Stimulated activated CD8-positive, alpha-beta memory T cell treated with anti-CD3 and anti-CD28 coated beads, Interleukin-2, amount 100 ng/mL, for 48 hours (primary cell): ENCODE measurements at regions not wholly inside any gene's neighbourhood (a gene's known extent, or its start where the extent isn't known, plus 50 kb on each side); places are given as distances from the start of the nearest gene placed in this dataset.

Experiments
- DNase-seq, 2 donors: peaks; one replicate each; pipeline ENCODE4 v3.0.0-alpha.2; 2020; ENCODE audit warnings: low read depth in 2 of 2

GRCh38 chr3:127399154-127399553 lies 111.3 kb upstream of the PRR20G start:
- DNase-seq, result no peak

GRCh38 chr3:127396473-127396872 lies 108.6 kb upstream of the PRR20G start:
- no peak for DNase-seq

DNA sequence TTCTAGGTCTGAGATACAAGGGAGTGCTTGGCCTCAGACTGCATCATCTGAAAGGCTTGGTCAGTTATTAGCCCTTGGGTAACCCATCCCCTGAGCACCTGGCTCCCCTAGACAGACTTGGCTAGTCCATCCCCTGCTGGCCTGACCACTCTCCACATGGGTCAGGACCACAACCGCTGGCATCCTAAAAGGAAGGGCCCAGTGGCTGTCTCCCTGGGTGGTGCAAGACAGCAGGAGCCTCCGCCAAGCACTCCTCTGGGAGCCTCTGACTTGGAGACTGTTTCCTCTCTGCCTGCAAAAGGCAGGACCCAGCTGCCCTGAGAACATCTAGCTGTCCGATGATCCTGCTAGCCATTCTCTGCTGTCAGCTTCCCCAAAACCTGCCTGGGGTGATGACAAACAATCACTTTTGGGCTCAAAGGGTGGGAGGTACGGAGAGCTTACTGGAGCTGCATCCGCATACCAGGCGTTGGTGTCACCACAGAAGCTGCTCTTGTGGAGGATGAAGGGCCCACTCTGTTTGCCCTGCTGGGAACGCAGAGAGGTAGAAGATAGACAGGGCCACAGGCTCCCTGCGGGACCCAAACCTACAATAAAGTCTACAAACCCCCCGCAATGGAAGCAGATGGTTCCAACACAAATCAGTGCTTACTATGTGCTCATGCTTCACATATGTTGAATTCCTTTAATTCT lies 108.0 kb upstream of the PRR20G start:
- no peak for DNase-seq

GRCh38 chr3:127394984-127395662 lies 107.3 kb upstream of the PRR20G start:
- DNase-seq, result no peak

DNA sequence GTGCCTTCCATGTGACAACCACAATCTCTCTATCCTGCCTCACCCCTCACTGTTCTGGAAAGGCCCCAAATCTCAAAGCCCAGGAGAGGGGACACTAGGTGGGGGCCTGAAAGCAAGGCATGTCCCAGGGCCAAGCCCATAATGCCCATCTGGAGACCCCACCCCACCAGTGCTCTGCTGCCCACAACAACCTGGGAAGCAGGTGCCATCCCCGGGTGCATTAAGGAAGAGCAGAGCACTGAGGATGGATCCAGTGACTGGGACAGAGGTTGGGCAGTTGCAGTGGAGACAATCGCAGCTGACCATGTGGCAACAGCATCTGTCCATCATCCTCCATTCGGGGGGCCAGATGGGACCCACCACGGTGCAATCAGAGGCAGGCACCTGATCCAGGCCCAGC lies 106.2 kb upstream of the PRR20G start:
- DNase-seq, result no peak

DNA sequence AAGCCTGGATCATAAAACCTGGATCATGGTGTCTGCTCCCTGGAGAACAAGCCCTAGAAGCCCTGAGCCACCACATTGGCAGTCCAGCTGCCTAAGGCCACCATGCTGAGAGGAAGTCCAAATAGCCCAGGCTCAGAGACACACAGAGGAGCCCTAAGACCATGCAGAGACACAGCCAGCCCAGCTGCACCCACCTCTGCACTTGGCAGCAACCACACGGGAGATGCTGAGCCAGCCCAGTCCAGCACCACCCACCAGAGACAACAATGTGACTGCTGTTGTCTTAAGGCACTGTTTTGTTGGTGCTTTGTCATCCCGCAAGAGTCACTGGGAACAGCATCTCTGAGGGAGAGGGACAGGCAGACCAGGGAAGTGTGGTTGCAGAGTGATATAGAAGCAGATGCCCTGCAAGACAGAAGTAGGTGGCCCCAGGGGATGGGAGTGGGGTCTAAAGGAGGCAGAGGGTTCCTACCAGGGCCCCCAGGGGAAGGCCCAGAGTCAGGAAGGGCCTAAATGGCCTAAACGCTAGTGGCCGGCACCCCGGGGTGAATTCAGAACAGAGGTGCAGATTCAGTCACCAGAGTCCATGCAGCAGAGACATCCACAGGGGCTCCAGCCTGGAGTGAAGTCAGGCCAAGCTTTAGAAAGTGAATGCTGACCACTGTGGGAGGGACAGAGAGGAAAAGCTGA lies 105.4 kb upstream of the PRR20G start:
- DNase-seq, result no peak

DNA sequence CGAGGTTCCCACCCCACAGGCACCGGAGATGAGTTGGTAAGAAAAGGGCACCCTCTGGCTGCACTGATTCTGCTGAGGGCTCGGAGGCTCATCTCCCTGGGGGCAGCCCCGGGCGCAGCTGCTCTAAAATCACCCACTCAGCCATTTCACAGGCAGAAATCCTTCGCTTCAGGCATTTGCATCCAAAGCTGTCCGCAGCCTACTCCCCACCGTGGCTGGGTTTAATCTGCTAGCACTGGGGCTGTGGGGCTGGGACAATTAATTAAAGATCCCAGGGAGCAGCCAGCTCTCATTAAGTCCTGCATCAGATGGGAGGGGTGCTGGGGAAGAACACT lies 104.3 kb upstream of the PRR20G start:
- DNase-seq, result no peak

DNA sequence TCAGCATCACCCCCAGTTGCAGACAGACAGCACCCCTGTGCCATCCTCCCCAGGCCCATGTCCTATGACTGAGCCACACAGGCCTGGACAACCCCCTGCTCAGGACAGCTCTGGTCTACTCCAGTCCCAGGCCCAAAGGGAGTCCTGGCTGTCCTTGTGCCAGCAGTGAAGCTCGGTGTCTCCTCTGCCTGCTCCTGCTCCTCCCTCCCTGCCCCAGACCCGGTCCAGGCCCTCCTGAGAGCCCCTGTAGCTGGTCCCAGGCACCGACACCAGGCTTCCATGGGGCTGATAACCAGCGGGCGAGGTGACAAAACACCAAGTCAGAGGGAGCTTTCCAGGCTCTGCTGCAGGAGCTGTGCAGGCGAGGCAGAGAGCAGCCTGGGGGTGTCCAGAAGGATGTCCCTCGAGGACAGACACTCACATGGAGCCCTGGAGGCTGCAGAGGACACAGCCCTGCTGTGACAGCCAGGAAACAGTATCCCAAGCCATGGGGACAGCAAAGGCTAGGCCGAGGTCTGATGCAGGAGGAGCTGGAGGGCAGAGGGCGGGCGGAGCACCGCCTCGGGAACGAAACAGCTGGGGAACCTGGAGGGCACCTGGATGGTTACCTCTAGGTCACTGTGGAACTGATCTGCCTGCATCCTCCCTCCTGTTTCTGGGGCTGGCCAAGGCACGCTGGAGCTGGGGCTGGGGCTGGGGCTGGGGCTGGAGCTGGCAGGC lies 103.8 kb upstream of the PRR20G start:
- DNase-seq, result no peak

DNA sequence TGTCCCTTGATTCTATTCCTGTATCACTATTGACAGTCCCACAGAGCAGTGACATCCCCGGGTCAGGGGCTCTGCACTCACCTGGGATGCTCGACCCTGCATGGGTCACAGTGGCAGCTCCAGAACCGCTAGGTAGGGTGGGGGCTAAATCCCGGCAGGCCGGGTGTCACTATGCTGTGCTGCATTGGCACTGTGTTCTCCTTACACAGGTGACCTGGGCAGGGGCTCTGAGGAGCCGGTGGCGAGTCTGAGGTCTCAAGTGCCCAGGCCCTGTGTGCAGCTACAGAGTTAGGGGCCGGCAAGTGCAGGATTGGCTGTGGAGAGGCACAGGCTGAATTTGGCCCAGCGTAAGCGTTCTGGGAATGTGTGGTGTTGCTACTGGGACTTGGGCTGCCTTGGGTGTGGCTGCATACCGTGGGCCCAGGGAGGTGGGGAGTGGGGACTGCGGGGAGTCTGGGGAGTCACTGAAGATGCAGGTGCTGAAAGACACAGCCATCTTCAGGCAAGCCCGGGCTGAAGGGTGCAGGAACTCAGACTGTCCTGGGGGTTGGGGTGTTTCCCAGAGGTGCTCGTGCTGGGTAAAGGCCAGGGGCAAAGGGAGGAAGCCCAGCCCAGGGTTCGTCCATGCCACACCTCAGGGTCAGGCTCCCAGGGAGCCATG lies 102.6 kb upstream of the PRR20G start:
- no peak for DNase-seq

DNA sequence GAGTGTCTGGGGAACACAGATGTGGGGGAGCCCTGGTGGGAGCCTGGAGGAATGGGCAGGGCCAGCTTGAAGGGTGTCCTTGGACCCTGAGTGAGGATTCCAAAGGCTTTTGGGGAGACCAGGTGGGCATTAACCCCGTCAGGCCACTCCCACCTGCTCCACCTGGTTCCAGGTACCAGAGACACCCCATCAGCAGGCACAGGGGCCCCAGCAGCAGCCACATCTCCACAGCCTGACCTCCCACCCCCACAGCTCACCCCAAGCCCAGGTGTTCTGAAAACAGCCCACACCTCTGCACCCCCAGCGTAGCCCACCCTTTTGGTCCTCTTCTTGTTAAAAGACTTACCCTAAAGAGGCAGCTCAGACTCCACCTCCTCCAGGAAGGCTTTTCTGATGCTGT lies 102.1 kb upstream of the PRR20G start:
- no peak for DNase-seq

DNA sequence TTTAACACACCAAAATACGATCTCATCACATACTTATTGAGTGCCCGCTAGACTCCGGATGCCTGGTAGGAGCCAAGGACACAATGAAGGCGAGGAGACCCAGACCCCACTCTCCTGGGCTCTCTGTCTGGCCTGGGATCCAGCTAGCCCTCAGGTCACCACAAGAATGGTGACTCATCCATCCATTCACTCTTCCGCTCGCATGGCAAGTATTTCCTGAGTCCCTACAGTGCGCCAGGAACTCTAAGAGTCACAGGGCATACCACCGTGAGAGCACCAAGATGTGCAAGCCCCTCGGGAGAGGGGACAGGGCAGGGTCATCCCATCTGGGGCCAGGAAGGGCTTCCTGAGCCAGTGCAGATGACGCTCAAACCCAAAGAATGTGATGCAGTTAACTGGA lies 101.6 kb upstream of the PRR20G start:
- no peak for DNase-seq

DNA sequence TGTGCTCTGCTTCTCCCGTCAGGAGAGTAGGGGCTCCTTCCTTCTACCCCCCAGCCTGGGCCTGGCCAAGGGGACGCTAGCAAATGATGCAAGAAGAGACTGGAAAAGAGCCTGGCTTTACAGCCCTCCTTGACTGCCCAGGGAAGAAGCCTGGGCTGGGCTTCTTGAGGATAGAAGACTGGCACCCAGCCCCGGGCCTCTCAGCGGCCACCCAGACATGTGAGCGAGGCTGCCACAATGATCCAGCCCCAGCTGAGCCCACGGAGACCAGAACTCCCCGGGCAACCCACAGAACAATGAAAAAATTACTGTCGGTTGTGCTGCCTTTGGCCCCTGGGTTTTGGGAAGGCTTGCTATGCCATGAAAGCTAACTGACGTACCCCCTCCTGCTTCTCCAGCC lies 100.6 kb upstream of the PRR20G start:
- DNase-seq, result no peak

GRCh38 chr3:127387556-127388153 lies 99.8 kb upstream of the PRR20G start:
- DNase-seq, result no peak

DNA sequence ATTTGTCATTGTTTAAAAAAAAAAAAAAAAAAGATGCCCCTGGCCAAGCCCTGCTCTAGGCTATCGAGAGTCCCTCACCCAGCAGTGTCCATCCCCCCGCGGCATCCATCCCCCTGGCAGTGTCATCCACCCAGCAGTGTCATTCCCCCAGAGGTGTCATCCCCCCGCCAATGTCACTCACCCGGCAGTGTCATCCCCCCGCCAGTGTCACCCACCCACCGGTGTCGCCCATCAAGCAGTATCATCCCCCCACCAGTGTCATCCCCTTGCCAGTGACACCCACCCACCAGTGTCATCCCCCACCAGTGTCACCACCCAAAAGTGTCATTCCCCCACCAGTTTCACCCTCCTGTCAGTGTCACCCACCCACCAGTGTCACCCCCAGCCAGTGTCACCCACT lies 99.3 kb upstream of the PRR20G start:
- no peak for DNase-seq

- no peak for DNase-seq
Measured at GRCh38 chr3:127386490-127386889, 98.6 kb upstream of the PRR20G start.

DNA sequence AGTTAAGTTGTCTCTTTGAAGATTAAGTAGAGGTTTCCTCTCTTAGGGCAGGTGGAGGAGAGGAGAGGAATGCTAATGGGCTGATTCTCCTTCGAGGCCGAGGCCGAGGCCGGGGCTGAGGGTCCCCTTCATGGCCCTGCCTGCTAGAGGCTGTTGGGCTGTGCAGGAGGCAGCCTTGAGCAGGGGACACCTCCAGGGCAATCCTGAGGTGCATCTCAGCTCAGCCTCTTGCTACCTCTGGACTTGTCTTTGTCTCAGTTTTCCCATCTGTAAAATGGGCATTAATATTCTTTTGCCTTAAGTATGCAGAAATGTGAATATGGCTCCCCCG lies 97.7 kb upstream of the PRR20G start:
- no peak for DNase-seq

- no peak for DNase-seq
Measured at GRCh38 chr3:127384717-127385539, 97.1 kb upstream of the PRR20G start.

DNA sequence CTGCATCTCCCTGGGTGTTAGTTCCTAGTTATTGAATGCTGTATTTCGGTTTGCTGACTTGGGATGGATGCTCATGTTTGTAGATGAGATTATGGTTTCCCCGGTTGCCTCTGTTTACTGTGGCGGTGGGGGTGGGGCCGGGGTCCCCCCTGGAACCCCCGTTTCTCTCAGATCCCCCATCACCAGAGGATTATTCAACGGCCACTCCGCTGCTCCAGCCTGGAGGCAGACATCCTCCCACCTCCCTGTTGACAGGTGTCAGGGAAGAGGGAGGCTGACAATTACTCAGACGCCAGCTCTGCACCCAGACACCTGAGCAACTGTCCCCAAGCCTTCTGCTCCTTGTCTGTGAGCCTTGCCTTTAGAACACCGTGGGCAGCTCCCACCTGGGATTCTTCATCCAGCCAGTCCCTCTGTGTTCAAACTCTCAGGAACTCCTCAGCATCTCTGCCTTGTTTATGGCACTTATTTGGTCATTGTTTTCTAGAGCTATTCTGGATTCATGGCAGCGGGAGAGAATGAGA lies 95.9 kb upstream of the PRR20G start:
- DNase-seq, result no peak

DNA sequence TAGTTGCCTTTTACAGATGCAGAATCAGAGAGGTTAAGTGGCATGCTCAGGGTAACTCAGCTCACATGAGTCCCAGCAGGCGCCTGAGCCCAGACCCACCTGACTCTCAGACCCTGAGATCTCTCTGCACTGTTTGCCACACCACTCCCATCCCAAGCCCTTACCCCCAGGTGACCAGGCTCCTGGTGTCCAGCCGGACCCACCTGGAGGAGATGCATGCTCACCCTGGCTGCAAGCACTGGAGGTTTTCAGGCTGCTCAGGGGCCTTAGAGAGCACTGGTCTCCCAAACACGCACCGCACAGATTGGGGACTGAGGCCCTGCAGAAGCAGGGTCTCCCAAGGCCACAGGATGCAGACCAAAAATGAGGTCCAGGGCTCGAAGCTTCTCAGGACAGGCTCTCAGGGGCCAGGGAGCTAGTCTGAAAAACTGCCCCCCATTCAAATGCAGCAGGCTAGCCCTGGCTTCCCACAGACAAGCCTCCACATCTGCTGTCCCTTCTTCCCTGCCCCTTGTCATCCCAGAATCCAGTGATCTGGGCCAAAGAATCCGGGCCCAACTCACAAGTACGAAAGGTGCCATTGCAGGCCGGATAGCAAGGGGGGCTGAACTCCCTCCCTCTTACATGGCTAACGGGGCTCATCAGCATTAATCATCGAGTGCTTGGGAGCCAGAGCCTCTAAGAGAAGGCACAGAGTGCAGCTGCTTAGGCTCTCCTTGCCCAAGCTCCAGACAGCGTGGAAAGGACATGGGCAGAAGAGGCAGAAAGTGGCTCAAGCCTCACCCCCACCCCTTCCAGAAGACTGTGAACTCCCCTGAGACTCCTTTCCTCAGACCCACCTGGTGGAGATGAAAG lies 90.2 kb upstream of the PRR20G start:
- DNase-seq, result no peak
